HG02678 (cell line): ENCODE measurements at regions not wholly inside any gene's neighbourhood (a gene's known extent, or its start where the extent isn't known, plus 50 kb on each side); places are given as distances from the start of the nearest gene placed in this dataset.

Experiments
- ATAC-seq: cut with Tn5 transposase; IDR thresholded peaks from one replicate; pipeline ENCODE4 v1.9.1; 2021; ENCODE audit warnings: mild to moderate bottlenecking, moderate library complexity; ENCODE audit not compliant: unreplicated experiment

- no peak for ATAC-seq
Observed at GRCh38 chr2:222993920-222994650, 57.9 kb upstream of the KCNE4 start.

- ATAC-seq, result peak; percentile 63
Observed at GRCh38 chr2:222998459-222998858, 53.5 kb upstream of the KCNE4 start.

- no peak for ATAC-seq
Observed at GRCh38 chr2:223000872-223001796, 50.9 kb upstream of the KCNE4 start.

- ATAC-seq, result no peak
Observed at GRCh38 chr2:223001797-223002175, 50.2 kb upstream of the KCNE4 start.
